ENCODE measurements at regions not wholly inside any gene's neighbourhood (a gene's known extent, or its start where the extent isn't known, plus 50 kb on each side); places are given as distances from the start of the nearest gene placed in this dataset.

DNA sequence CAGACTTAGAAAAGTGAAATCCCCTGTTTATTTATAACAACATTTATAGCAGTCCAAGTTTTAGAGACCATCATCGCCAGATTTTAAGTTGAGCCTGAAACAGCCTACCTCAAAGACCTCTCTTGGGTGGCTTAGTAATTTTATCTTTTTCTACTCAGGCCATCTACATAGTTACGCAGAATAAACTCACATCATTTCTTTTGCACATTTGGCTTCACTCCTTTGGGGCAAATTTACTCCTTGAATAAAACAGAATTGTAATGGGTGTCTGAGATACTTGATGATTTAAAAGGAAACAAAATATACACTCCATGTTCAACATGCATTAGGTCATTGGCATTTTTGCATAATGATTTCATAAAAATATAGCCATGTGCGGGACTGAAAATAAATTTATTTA is 104.7 kb upstream of the TSPAN8 start:
- Histone ChIP-seq H3K27me3 (no peaks in the 10 kb centered on the region), H3K27ac (no peak overlapping the region), H3K4me3 (no peak overlapping the region), H3K36me3 (no peaks in the 10 kb centered on the region), H3K4me1 (no peaks in the 10 kb centered on the region), H3K9me3 (peaks cover 0 to 8% (median 0%) of the 10 kb centered on the region in 11 donors)
- intact Hi-C loops (cut with DNase I), result no loop called here
- ATAC-seq, result no peak
- 82 to 89% methylated on average over 3 of the region's 3 CpGs for WGBS, 2 donors
- TF ChIP-seq, protein P1, sequence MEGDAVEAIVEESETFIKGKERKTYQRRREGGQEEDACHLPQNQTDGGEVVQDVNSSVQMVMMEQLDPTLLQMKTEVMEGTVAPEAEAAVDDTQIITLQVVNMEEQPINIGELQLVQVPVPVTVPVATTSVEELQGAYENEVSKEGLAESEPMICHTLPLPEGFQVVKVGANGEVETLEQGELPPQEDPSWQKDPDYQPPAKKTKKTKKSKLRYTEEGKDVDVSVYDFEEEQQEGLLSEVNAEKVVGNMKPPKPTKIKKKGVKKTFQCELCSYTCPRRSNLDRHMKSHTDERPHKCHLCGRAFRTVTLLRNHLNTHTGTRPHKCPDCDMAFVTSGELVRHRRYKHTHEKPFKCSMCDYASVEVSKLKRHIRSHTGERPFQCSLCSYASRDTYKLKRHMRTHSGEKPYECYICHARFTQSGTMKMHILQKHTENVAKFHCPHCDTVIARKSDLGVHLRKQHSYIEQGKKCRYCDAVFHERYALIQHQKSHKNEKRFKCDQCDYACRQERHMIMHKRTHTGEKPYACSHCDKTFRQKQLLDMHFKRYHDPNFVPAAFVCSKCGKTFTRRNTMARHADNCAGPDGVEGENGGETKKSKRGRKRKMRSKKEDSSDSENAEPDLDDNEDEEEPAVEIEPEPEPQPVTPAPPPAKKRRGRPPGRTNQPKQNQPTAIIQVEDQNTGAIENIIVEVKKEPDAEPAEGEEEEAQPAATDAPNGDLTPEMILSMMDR (IDR thresholded peaks at IDR 0.05), result no peak
- no peak for DNase-seq

DNA sequence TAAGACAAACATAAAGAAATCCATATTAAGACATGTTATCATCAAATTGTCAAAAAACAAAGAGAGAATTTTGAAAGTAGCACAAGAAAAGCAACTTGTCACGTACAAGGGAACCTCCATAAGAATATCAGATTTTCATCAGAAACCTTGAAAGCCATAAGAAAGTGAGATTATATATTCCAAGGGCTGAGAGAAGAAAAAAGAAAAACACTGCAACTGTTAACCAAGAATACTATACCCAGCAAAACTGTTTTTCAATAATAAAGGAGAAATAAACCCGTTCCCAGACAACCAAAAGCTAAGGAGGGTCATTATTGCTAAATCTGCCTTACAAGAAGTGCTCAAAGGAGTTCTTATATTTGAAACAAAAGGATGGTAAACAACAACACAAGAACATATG is 94.7 kb upstream of the TSPAN8 start:
- Histone ChIP-seq H3K36me3 (no peaks in the 10 kb centered on the region), H3K4me3 (no peak overlapping the region), H3K4me1 (no peaks in the 10 kb centered on the region), H3K27ac (no peak overlapping the region), H3K27me3 (no peaks in the 10 kb centered on the region), H3K9me3 (peaks cover 0 to 52% (median 11%) of the 10 kb centered on the region in 11 donors)
- intact Hi-C loops (cut with DNase I), result no loop called here
- ATAC-seq (no peak), DNase-seq (no peak)
- TF ChIP-seq, protein P1 (IDR thresholded peaks at IDR 0.05), result no peak
- WGBS, 2 donors, result 61 to 74% methylated on average over 2 of the region's 2 CpGs

DNA sequence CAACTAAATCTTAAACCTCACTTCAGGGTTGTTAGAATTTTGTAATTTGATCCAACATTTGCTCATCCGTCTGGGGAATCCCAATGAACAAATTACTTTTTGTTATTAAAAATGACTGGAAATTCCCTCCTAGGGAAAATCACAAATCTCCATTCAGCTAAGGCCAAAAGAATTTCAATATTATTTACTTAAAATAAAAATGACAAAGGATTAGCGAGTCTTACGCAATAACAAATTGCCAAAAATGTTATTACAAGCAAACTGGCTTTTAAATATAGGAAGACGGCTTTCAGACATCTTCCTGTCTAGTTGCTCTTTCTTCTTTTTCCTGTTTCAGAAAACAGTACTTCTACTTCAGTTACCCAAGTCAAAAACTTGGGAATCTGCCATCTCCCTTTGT is 92.4 kb upstream of the TSPAN8 start:
- TF ChIP-seq, protein P1 (IDR thresholded peaks at IDR 0.05), result no peak
- Histone ChIP-seq H3K27me3 (no peaks in the 10 kb centered on the region), H3K27ac (no peak overlapping the region), H3K9me3 (peaks cover 0 to 53% (median 11%) of the 10 kb centered on the region in 11 donors), H3K4me3 (no peak overlapping the region), H3K4me1 (no peaks in the 10 kb centered on the region), H3K36me3 (no peaks in the 10 kb centered on the region)
- no peak for DNase-seq
- intact Hi-C loops (cut with DNase I), result no loop called here
- 61 to 70% methylated on average over 4 of the region's 4 CpGs for WGBS, 2 donors
- no peak for ATAC-seq

DNA sequence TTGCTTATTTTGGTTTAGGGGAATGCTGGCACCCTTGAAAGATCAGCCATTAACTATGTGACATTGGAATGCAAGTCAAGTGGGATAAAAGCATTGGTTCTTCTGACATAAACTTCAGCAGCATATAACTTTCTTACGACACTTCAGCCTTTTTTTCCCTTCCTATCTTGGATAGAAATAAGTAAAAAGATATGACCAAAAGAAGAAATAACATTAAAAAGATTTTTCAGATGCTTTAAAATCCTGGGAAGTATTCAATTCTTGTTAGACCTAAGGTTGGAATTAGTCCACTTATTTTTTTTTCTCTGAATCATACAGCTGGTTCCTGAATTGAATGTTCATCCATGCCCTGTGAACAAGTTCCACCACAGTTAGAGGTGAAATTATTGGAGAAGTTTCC is 85.6 kb upstream of the TSPAN8 start:
- H3K27me3 ChIP-seq, result no peaks in the 10 kb centered on the region
- peaks cover 0 to 10% (median 0%) of the 10 kb centered on the region in 11 donors for H3K9me3 ChIP-seq
- intact Hi-C loops (cut with DNase I), result no loop called here
- H3K4me1 ChIP-seq, result no peaks in the 10 kb centered on the region
- ATAC-seq, result no peak
- no peak overlapping the region for H3K4me3 ChIP-seq
- TF ChIP-seq, protein P1 (IDR thresholded peaks at IDR 0.05), result no peak
- no peak overlapping the region for H3K27ac ChIP-seq
- DNase-seq, result no peak
- no peaks in the 10 kb centered on the region for H3K36me3 ChIP-seq
- 38 to 58% methylated on average over 1 of the region's 1 CpG for WGBS, 2 donors
